ENCODE measurements at regions not wholly inside any gene's neighbourhood (a gene's known extent, or its start where the extent isn't known, plus 50 kb on each side); places are given as distances from the start of the nearest gene placed in this dataset.

- no peak overlapping the region for H2AFZ ChIP-seq
- H3K4me1 ChIP-seq (ENCODE audit: insufficient read depth): no peaks in the 10 kb centered on the region
- H3K9me2 ChIP-seq (ENCODE audit: insufficient read depth): no peaks in the 10 kb centered on the region; the same call in 1 of the 2 replicates
- Mint-ChIP-seq H3K27ac (no peak overlapping the region), H3K27me3 (ENCODE audit: insufficient read depth, low read depth, poor library complexity) (no peaks in the 10 kb centered on the region), H3K4me3 (no peak overlapping the region), H3K36me3 (ENCODE audit: low read depth) (no peaks in the 10 kb centered on the region), H3K9me3 (peaks cover 44% of the 10 kb centered on the region), H3K4me1 (no peaks in the 10 kb centered on the region)
- ATAC-seq (no peak), DNase-seq (ENCODE audit: low spot score) (no peak)
- H3K4me2 ChIP-seq: no peak overlapping the region
- H3K4me3 ChIP-seq: no peak overlapping the region
- no peaks in the 10 kb centered on the region for H3K79me2 ChIP-seq (replicated peaks; ENCODE audit: insufficient read depth)
- TF ChIP-seq ZNF114 (CRISPR knock-in tag; IDR thresholded peaks at IDR 0.05) (no peak), CREB1 (CRISPR knock-in tag; IDR thresholded peaks at IDR 0.05; ENCODE audit: low read depth) (no peak), REST (IDR thresholded peaks at IDR 0.05; ENCODE audit: unreplicated experiment) (no peak), STAT1 (IDR thresholded peaks at IDR 0.05; ENCODE audit: unreplicated experiment) (no peak), JUNB (IDR thresholded peaks at IDR 0.05; ENCODE audit: unreplicated experiment) (no peak), ETS1 (IDR thresholded peaks at IDR 0.05) (no peak), POLR2AphosphoS5 (IDR thresholded peaks at IDR 0.05; ENCODE audit: low read depth) (no peak), EZH2 (IDR thresholded peaks at IDR 0.05; ENCODE audit: low read depth, unreplicated experiment) (no peak), NANOG (IDR thresholded peaks at IDR 0.05; ENCODE audit: borderline replicate concordance) (no peak), ZNF331 (CRISPR knock-in tag; IDR thresholded peaks at IDR 0.05; ENCODE audit: low read depth) (no peak)
- H3F3A ChIP-seq (replicated peaks; ENCODE audit: low read depth): no peaks in the 10 kb centered on the region
- H3K27me3 ChIP-seq (ENCODE audit: insufficient read depth): no peaks in the 10 kb centered on the region
- no peaks in the 10 kb centered on the region for H3K36me3 ChIP-seq (ENCODE audit: insufficient read depth)
- no peaks in the 10 kb centered on the region for H4K20me1 ChIP-seq (replicated peaks; ENCODE audit: insufficient read depth)
- H3K27ac ChIP-seq (ENCODE audit: low read depth): no peak overlapping the region
Observed at GRCh38 chr7:145123502-145123901, 287.6 kb upstream of the TPK1 start.

GRCh38 chr7:145106001-145106400 is 270.1 kb upstream of the TPK1 start:
- no peak overlapping the region; the same call in 1 of the 2 replicates for H3K27ac Mint-ChIP-seq
- H3K4me1 Mint-ChIP-seq: peaks cover 3% of the 10 kb centered on the region; the same call in 2 of the 3 replicates
- no peaks in the 10 kb centered on the region for H3K36me3 Mint-ChIP-seq (ENCODE audit: low read depth)

More at GRCh38 chr7:145106001-145106400, 270.1 kb upstream of the TPK1 start:
- H2AFZ ChIP-seq: no peak overlapping the region
- H3K79me2 ChIP-seq (replicated peaks; ENCODE audit: insufficient read depth): no peaks in the 10 kb centered on the region
- no peaks in the 10 kb centered on the region for H3K27me3 Mint-ChIP-seq (ENCODE audit: insufficient read depth, low read depth, poor library complexity)
- H3K9me3 Mint-ChIP-seq: peaks cover 13% of the 10 kb centered on the region
- no peaks in the 10 kb centered on the region for H4K20me1 ChIP-seq (replicated peaks; ENCODE audit: insufficient read depth)
- DNase-seq (ENCODE audit: low spot score) (no peak), ATAC-seq (no peak)
- no peak overlapping the region for H3K27ac ChIP-seq (ENCODE audit: low read depth)
- H3K9me2 ChIP-seq (ENCODE audit: insufficient read depth): no peaks in the 10 kb centered on the region
- no peaks in the 10 kb centered on the region for H3K27me3 ChIP-seq (ENCODE audit: insufficient read depth)
- H3F3A ChIP-seq (replicated peaks; ENCODE audit: low read depth): no peaks in the 10 kb centered on the region
- TF ChIP-seq EZH2 (IDR thresholded peaks at IDR 0.05; ENCODE audit: low read depth, unreplicated experiment): no peak
- no peak for TF ChIP-seq CREB1 (CRISPR knock-in tag; IDR thresholded peaks at IDR 0.05; ENCODE audit: low read depth)
- no peak for TF ChIP-seq ZNF114 (CRISPR knock-in tag; IDR thresholded peaks at IDR 0.05)
- no peak for TF ChIP-seq POLR2AphosphoS5 (IDR thresholded peaks at IDR 0.05; ENCODE audit: low read depth)
- no peak for TF ChIP-seq STAT1 (IDR thresholded peaks at IDR 0.05; ENCODE audit: unreplicated experiment)
- no peak for TF ChIP-seq REST (IDR thresholded peaks at IDR 0.05; ENCODE audit: unreplicated experiment)
- no peak for TF ChIP-seq ETS1 (IDR thresholded peaks at IDR 0.05)
- no peaks in the 10 kb centered on the region for H3K4me1 ChIP-seq (ENCODE audit: insufficient read depth)
- H3K4me3 ChIP-seq: no peak overlapping the region
- H3K4me2 ChIP-seq: no peak overlapping the region
- H3K36me3 ChIP-seq (ENCODE audit: insufficient read depth): 0 out of 2 replicates have a peak, but pooled peaks cover 1% of the 10 kb centered on the region
- no peak overlapping the region for H3K4me3 Mint-ChIP-seq

Data from GM23338 (cell line).